PC-3 (cell line): ENCODE measurements at regions not wholly inside any gene's neighbourhood (a gene's known extent, or its start where the extent isn't known, plus 50 kb on each side); places are given as distances from the start of the nearest gene placed in this dataset.

Experiments
- CTCF ChIP-seq: fragments of 300-600 bp; sonication (generic); conservative IDR thresholded peaks from 2 replicates; pipeline ENCODE4 v1.5.1; 2017; ENCODE audit warnings: antibody characterized with exemption, low read depth, mild to moderate bottlenecking, low read length
- EZH2 ChIP-seq: fragments of 300-600 bp; sonication (generic); IDR thresholded peaks from one replicate; pipeline ENCODE4 v1.6.1; 2017; ENCODE audit warnings: antibody characterized with exemption, mild to moderate bottlenecking, low read length; ENCODE audit not compliant: unreplicated experiment
- EZH2phosphoT487 ChIP-seq: fragments of 300-600 bp; sonication (generic); IDR thresholded peaks from 2 replicates; pipeline ENCODE4 v1.6.1; 2018; ENCODE audit warnings: mild to moderate bottlenecking, antibody characterized with exemption, low read length, borderline replicate concordance

GRCh38 chr5:93225748-93226147 is 355.3 kb downstream of the NR2F1-AS1 start:
- TF ChIP-seq CTCF, result no peak
- no peak for TF ChIP-seq EZH2
- TF ChIP-seq EZH2phosphoT487, result no peak
